Panc1 (cell line): ENCODE measurements at regions not wholly inside any gene's neighbourhood (a gene's known extent, or its start where the extent isn't known, plus 50 kb on each side); places are given as distances from the start of the nearest gene placed in this dataset.

Experiments used
- ATAC-seq: fragments of 200-7000 bp; cut with Tn5 transposase; 2 replicates; pipeline ENCODE4 v1.9.1; 2020; ENCODE audit warnings: mild to moderate bottlenecking, moderate library complexity
- BruUV-seq: library from RNA; stranded (reverse); fragments of 400-500 nt; replicated peaks from 2 replicates; lab custom pipeline; 2021; lab: Mats Ljungman, UMichigan
- CTCF ChIA-PET: fragments of 300-600 bp; sonication (Branson Sonifier 250); formaldehyde crosslinking; loops from one replicate; lab custom pipeline; 2022; ENCODE audit warnings: antibody characterized with exemption; lab: Charles Lee
- POLR2A ChIA-PET: fragments of 300-600 bp; sonication (Branson Sonifier 250); formaldehyde crosslinking; loops from one replicate; lab custom pipeline; 2022; ENCODE audit warnings: antibody characterized with exemption; lab: Charles Lee
- DNase-seq: peaks from one replicate; pipeline ENCODE4 v3.0.0-alpha.2; 2010; ENCODE audit warnings: low read depth, low spot score
- H3K27ac ChIP-seq: 2 replicates; pipeline ENCODE4 v1.5.1; 2011; ENCODE audit warnings: mild to moderate bottlenecking, low read length, inconsistent platforms
- H3K27me3 ChIP-seq: fragments of 200-500 bp; sonication (Bioruptor generic); 2 replicates; pipeline ENCODE4 v1.6.0; 2014; ENCODE audit warnings: low read length, inconsistent platforms; ENCODE audit not compliant: control insufficient read depth, insufficient read depth
- H3K36me3 ChIP-seq: fragments of 200-500 bp; sonication (Bioruptor generic); 2 replicates; pipeline ENCODE4 v1.5.1; 2014; ENCODE audit warnings: inconsistent platforms, mild to moderate bottlenecking, low read length, moderate library complexity; ENCODE audit not compliant: control insufficient read depth, insufficient read depth
- H3K4me1 ChIP-seq: 2 replicates; pipeline ENCODE4 v1.5.1; 2011; ENCODE audit warnings: inconsistent platforms, mild to moderate bottlenecking, low read length, moderate library complexity; ENCODE audit not compliant: control insufficient read depth, insufficient read depth
- H3K4me3 ChIP-seq, 2 experiments: 2 replicates each; pipeline ENCODE4 v1.5.1; 2011 to 2012; ENCODE audit warnings: low read depth in 2 of 2, low read length in 2 of 2, mild to moderate bottlenecking in 2 of 2, inconsistent platforms in 1 of 2, moderate library complexity in 1 of 2
- H3K9me3 ChIP-seq: fragments of 200-500 bp; sonication (Bioruptor generic); 2 replicates; pipeline ENCODE4 v1.5.1; 2014; ENCODE audit warnings: low read depth, mild to moderate bottlenecking, inconsistent platforms, low read length, moderate library complexity; ENCODE audit not compliant: control insufficient read depth, insufficient read depth
- POLR2AphosphoS5 ChIP-seq: IDR thresholded peaks from 2 replicates; pipeline ENCODE4 v1.6.1; 2012; ENCODE audit warnings: mild to moderate bottlenecking, low read depth, low read length, moderate library complexity
- SIN3A ChIP-seq: IDR thresholded peaks from 2 replicates; pipeline ENCODE4 v1.6.1; 2012; ENCODE audit warnings: low read depth, mild to moderate bottlenecking, low read length, moderate library complexity, borderline replicate concordance; ENCODE audit not compliant: insufficient read depth
- TCF7L2 ChIP-seq: IDR thresholded peaks from 2 replicates; pipeline ENCODE4 v1.6.1; 2011; ENCODE audit warnings: mild to moderate bottlenecking, low read depth, low read length, inconsistent platforms
- in situ Hi-C: cut with HindIII; loops from 2 replicates; pipeline ENCODE4 v1.10.0; 2016; ENCODE audit warnings: low sequenced_read_pairs, low pct_unique_long_range_greater_than_20kb
- intact Hi-C: fragments of 100-400 bp; cut with micrococcal nuclease; formaldehyde crosslinking; loops from one replicate; pipeline ENCODE4 v1.10.0; 2022; ENCODE audit not compliant: unreplicated experiment
- TF ChIP-seq, protein P1 (sequence below), 2 experiments: IDR thresholded peaks; 2 replicates each; pipeline ENCODE4 v1.6.1; 2011 to 2012; ENCODE audit warnings: low read depth in 2 of 2, control low read depth in 1 of 2, low read length in 1 of 2, mild to moderate bottlenecking in 1 of 2, moderate library complexity in 1 of 2; ENCODE audit not compliant: insufficient read depth in 1 of 2
- TF ChIP-seq, protein P2 (sequence below): fragments of 450-650 bp; IDR thresholded peaks from 2 replicates; pipeline ENCODE4 v1.5.1; 2017; ENCODE audit warnings: mild to moderate bottlenecking

DNA sequence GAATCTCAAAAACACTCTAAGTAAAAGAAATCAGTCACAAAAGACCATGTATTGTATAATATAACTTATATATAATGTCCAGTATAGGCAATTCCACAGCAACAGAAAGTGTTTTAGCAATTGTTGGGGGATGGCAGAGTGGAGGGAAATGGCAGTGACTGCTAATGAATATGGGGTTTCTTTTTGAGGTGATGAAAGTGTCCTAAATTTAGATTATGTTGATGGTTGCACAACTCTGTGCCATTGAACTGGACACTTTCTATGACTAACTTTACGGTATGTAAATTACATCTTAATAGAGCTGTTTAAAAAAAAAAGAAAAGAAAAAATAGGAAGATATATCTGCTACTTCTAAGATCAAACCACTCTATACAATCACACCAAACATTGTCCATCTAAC is 124.9 kb upstream of the ZNF462 start:
- no peak for TF ChIP-seq SIN3A
- no peak for TF ChIP-seq TCF7L2
- no peak for TF ChIP-seq POLR2AphosphoS5
- TF ChIP-seq, protein P1, sequence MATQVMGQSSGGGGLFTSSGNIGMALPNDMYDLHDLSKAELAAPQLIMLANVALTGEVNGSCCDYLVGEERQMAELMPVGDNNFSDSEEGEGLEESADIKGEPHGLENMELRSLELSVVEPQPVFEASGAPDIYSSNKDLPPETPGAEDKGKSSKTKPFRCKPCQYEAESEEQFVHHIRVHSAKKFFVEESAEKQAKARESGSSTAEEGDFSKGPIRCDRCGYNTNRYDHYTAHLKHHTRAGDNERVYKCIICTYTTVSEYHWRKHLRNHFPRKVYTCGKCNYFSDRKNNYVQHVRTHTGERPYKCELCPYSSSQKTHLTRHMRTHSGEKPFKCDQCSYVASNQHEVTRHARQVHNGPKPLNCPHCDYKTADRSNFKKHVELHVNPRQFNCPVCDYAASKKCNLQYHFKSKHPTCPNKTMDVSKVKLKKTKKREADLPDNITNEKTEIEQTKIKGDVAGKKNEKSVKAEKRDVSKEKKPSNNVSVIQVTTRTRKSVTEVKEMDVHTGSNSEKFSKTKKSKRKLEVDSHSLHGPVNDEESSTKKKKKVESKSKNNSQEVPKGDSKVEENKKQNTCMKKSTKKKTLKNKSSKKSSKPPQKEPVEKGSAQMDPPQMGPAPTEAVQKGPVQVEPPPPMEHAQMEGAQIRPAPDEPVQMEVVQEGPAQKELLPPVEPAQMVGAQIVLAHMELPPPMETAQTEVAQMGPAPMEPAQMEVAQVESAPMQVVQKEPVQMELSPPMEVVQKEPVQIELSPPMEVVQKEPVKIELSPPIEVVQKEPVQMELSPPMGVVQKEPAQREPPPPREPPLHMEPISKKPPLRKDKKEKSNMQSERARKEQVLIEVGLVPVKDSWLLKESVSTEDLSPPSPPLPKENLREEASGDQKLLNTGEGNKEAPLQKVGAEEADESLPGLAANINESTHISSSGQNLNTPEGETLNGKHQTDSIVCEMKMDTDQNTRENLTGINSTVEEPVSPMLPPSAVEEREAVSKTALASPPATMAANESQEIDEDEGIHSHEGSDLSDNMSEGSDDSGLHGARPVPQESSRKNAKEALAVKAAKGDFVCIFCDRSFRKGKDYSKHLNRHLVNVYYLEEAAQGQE (IDR thresholded peaks at IDR 0.05; ENCODE audit: insufficient read depth in 1 of 2, low read depth in 2 of 2, low read length in 1 of 2): no peak
- TF ChIP-seq, protein P2, sequence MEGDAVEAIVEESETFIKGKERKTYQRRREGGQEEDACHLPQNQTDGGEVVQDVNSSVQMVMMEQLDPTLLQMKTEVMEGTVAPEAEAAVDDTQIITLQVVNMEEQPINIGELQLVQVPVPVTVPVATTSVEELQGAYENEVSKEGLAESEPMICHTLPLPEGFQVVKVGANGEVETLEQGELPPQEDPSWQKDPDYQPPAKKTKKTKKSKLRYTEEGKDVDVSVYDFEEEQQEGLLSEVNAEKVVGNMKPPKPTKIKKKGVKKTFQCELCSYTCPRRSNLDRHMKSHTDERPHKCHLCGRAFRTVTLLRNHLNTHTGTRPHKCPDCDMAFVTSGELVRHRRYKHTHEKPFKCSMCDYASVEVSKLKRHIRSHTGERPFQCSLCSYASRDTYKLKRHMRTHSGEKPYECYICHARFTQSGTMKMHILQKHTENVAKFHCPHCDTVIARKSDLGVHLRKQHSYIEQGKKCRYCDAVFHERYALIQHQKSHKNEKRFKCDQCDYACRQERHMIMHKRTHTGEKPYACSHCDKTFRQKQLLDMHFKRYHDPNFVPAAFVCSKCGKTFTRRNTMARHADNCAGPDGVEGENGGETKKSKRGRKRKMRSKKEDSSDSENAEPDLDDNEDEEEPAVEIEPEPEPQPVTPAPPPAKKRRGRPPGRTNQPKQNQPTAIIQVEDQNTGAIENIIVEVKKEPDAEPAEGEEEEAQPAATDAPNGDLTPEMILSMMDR: no peak
- H3K9me3 ChIP-seq: no peaks in the 10 kb centered on the region
- H3K36me3 ChIP-seq: no peaks in the 10 kb centered on the region
- ATAC-seq (no peak), DNase-seq (no peak)
- no peaks in the 10 kb centered on the region for H3K4me1 ChIP-seq
- BruUV-seq: no TSS peak
- intact Hi-C loops: no loop called here
- no peaks in the 10 kb centered on the region for H3K27me3 ChIP-seq
- ChIA-PET POLR2A (interaction anchor here (0.7 kb wide), 1 partner anchor 63 kb away, joined by 8 read pairs; no protein-coding TSS in a partner anchor), CTCF (no interaction called here)
- in situ Hi-C loops: no loop called here
- H3K4me3 ChIP-seq: no peak overlapping the region
- no peak overlapping the region for H3K27ac ChIP-seq

DNA sequence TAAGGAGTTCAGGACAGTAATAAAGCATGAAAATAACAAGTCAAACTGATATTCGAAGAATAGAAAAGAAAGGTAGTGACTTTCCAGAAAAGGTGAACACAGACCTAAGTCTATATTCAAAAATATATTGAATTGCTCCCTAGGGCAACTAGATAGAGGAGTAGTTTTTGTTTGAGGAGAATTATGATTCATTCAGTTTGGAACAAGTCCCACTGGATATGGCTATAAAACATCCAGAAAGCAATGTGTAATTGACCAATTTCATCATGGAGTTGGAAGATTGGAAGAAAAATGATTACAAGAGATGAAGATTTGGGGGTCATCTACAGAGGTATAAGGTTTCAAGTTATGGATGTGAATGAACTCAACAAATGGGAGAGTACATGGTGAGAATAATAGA is 117.5 kb upstream of the ZNF462 start:
- no peak for DNase-seq

More for the DNA sequence above, 117.5 kb upstream of the ZNF462 start:
- POLR2A ChIA-PET: no interaction called here
- CTCF ChIA-PET: no interaction called here
- intact Hi-C loops: no loop called here
- H3K4me3 ChIP-seq: no peak overlapping the region
- no peaks in the 10 kb centered on the region for H3K27me3 ChIP-seq
- ATAC-seq: no peak
- in situ Hi-C loops: no loop called here
- no peaks in the 10 kb centered on the region for H3K4me1 ChIP-seq
- H3K36me3 ChIP-seq: no peaks in the 10 kb centered on the region
- no TSS peak for BruUV-seq
- TF ChIP-seq POLR2AphosphoS5 (no peak), TCF7L2 (no peak)
- TF ChIP-seq, protein P2: no peak
- H3K9me3 ChIP-seq: no peaks in the 10 kb centered on the region
- no peak overlapping the region for H3K27ac ChIP-seq
